NT2/D1 (cell line): ENCODE measurements at regions not wholly inside any gene's neighbourhood (a gene's known extent, or its start where the extent isn't known, plus 50 kb on each side); places are given as distances from the start of the nearest gene placed in this dataset.

Experiments used
- DNase-seq: peaks from one replicate; pipeline ENCODE4 v3.0.0-alpha.2; 2011; ENCODE audit warnings: low read depth, low spot score
- H3K27me3 ChIP-seq: 2 replicates; pipeline ENCODE4 v1.6.0; 2011; ENCODE audit warnings: mild to moderate bottlenecking; ENCODE audit not compliant: insufficient read length, insufficient read depth
- H3K36me3 ChIP-seq: 2 replicates; pipeline ENCODE4 v1.6.1; 2011; ENCODE audit warnings: mild to moderate bottlenecking, low read length, mixed read lengths; ENCODE audit not compliant: insufficient read depth, insufficient read length
- H3K4me1 ChIP-seq: 2 replicates; pipeline ENCODE4 v1.5.1; 2011; ENCODE audit not compliant: insufficient read depth, insufficient read length
- H3K4me3 ChIP-seq: 2 replicates; pipeline ENCODE4 v1.5.1; 2011; ENCODE audit warnings: low read depth; ENCODE audit not compliant: insufficient read length
- H3K9ac ChIP-seq: 2 replicates; pipeline ENCODE4 v1.6.0; 2011; ENCODE audit warnings: low read depth; ENCODE audit not compliant: insufficient read length
- H3K9me3 ChIP-seq: 2 replicates; pipeline ENCODE4 v1.5.1; 2011; ENCODE audit warnings: mild to moderate bottlenecking, low read length; ENCODE audit not compliant: insufficient read depth
- SUZ12 ChIP-seq: IDR thresholded peaks from 2 replicates; pipeline ENCODE4 v1.6.1; 2011; ENCODE audit not compliant: insufficient read length, insufficient read depth; ENCODE audit errors: extremely low read depth
- YY1 ChIP-seq: IDR thresholded peaks from 2 replicates; pipeline ENCODE4 v1.6.1; 2011; ENCODE audit not compliant: insufficient read length, insufficient read depth
- ZNF274 ChIP-seq: IDR thresholded peaks from 2 replicates; pipeline ENCODE4 v1.6.1; 2011; ENCODE audit warnings: mild to moderate bottlenecking, low read depth, low read length

GRCh38 chr1:164369698-164370365, 189.2 kb upstream of the PBX1 start:
- Histone ChIP-seq H3K9ac (no peak overlapping the region), H3K4me1 (no peaks in the 10 kb centered on the region), H3K27me3 (no peaks in the 10 kb centered on the region), H3K9me3 (peaks cover 15% of the 10 kb centered on the region; the same call in 1 of the 2 replicates), H3K36me3 (no peaks in the 10 kb centered on the region), H3K4me3 (no peak overlapping the region)
- no peak for DNase-seq
- TF ChIP-seq ZNF274: no peak
- TF ChIP-seq SUZ12: no peak
- no peak for TF ChIP-seq YY1

GRCh38 chr1:164380893-164381292, 178.1 kb upstream of the PBX1 start:
- Histone ChIP-seq H3K27me3 (no peaks in the 10 kb centered on the region), H3K4me1 (no peaks in the 10 kb centered on the region), H3K4me3 (no peak overlapping the region), H3K9me3 (no peaks in the 10 kb centered on the region), H3K36me3 (no peaks in the 10 kb centered on the region), H3K9ac (no peak overlapping the region)
- TF ChIP-seq YY1 (no peak), SUZ12 (no peak), ZNF274 (no peak)
- no peak for DNase-seq

- no peak for DNase-seq
Measured at GRCh38 chr1:164382384-164382783, 176.6 kb upstream of the PBX1 start.

GRCh38 chr1:164384262-164384661, 174.7 kb upstream of the PBX1 start:
- Histone ChIP-seq H3K36me3 (no peaks in the 10 kb centered on the region), H3K4me1 (no peaks in the 10 kb centered on the region), H3K9me3 (no peaks in the 10 kb centered on the region), H3K4me3 (no peak overlapping the region), H3K27me3 (no peaks in the 10 kb centered on the region), H3K9ac (no peak overlapping the region)
- TF ChIP-seq ZNF274 (no peak), SUZ12 (no peak), YY1 (no peak)
- DNase-seq: no peak

More at GRCh38 chr1:164382384-164382783, 176.6 kb upstream of the PBX1 start:
- no peaks in the 10 kb centered on the region for H3K4me1 ChIP-seq
- H3K27me3 ChIP-seq: no peaks in the 10 kb centered on the region
- H3K4me3 ChIP-seq: no peak overlapping the region
- H3K9ac ChIP-seq: no peak overlapping the region
- no peaks in the 10 kb centered on the region for H3K9me3 ChIP-seq
- H3K36me3 ChIP-seq: no peaks in the 10 kb centered on the region
- TF ChIP-seq YY1 (no peak), ZNF274 (no peak), SUZ12 (no peak)

GRCh38 chr1:164417016-164417704, 141.8 kb upstream of the PBX1 start:
- TF ChIP-seq SUZ12: no peak
- no peak for TF ChIP-seq YY1
- no peak for TF ChIP-seq ZNF274
- Histone ChIP-seq H3K27me3 (no peaks in the 10 kb centered on the region), H3K4me3 (no peak overlapping the region), H3K36me3 (no peaks in the 10 kb centered on the region), H3K9ac (no peak overlapping the region), H3K4me1 (no peaks in the 10 kb centered on the region), H3K9me3 (no peaks in the 10 kb centered on the region)
- no peak for DNase-seq

- Histone ChIP-seq H3K4me1 (no peaks in the 10 kb centered on the region), H3K27me3 (no peaks in the 10 kb centered on the region), H3K9ac (no peak overlapping the region), H3K9me3 (no peaks in the 10 kb centered on the region), H3K36me3 (no peaks in the 10 kb centered on the region), H3K4me3 (no peak overlapping the region)
- no peak for DNase-seq
- no peak for TF ChIP-seq SUZ12
- TF ChIP-seq ZNF274: no peak
- no peak for TF ChIP-seq YY1
Measured at GRCh38 chr1:164423136-164423535, 135.8 kb upstream of the PBX1 start.

- Histone ChIP-seq H3K36me3 (no peaks in the 10 kb centered on the region), H3K9me3 (no peaks in the 10 kb centered on the region), H3K9ac (no peak overlapping the region), H3K4me1 (no peaks in the 10 kb centered on the region), H3K4me3 (no peak overlapping the region), H3K27me3 (no peaks in the 10 kb centered on the region)
- TF ChIP-seq SUZ12 (no peak), YY1 (no peak), ZNF274 (no peak)
- no peak for DNase-seq
Measured at GRCh38 chr1:164433141-164433817, 125.7 kb upstream of the PBX1 start.
